G401.6 (cell line): ENCODE measurements at regions not wholly inside any gene's neighbourhood (a gene's known extent, or its start where the extent isn't known, plus 50 kb on each side); places are given as distances from the start of the nearest gene placed in this dataset.

Source experiments
- FAIRE-seq: peaks from 2 replicates; lab custom pipeline; 2012; peaks lifted over from hg19 to GRCh38; lab: Jason Lieb, UNC

DNA sequence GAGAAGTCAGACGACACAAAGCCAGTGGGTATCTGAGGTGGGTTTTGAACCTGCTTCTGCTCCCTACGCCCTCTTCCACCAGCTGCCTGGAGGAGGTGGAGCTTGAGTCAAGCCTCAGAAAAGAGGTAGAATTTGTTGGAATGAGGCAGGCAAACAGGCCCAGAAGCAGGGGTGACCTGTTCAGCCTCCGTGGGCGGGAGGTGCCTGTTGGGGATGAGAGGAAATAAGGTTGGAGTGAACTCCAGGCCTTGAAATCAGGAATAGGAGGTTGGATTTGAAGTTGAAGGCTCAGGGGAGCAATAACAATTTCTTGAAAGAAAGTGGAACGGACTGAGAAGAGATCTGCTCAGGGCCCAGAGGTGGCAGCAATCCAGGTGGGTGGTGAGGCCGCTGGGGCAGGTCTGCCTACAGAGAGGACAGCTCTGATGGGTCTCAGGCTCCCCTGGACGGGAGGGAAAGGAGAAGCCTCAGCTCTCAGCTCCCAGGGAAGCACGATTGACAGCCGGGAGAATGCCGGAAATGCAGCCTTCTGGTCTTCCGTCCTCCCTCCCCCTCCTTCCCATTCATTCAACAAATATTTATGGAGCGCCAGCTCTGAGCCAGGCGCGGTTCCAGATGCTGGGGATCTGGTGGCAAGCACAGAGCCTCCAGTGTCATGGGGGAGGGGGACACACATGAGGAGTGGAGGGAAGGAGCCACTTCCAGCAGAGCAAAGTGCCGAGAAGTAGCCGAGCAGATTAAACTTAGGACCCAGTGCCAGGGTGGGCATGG is 61.9 kb upstream of the CIBAR2 start:
- no peak for FAIRE-seq

DNA sequence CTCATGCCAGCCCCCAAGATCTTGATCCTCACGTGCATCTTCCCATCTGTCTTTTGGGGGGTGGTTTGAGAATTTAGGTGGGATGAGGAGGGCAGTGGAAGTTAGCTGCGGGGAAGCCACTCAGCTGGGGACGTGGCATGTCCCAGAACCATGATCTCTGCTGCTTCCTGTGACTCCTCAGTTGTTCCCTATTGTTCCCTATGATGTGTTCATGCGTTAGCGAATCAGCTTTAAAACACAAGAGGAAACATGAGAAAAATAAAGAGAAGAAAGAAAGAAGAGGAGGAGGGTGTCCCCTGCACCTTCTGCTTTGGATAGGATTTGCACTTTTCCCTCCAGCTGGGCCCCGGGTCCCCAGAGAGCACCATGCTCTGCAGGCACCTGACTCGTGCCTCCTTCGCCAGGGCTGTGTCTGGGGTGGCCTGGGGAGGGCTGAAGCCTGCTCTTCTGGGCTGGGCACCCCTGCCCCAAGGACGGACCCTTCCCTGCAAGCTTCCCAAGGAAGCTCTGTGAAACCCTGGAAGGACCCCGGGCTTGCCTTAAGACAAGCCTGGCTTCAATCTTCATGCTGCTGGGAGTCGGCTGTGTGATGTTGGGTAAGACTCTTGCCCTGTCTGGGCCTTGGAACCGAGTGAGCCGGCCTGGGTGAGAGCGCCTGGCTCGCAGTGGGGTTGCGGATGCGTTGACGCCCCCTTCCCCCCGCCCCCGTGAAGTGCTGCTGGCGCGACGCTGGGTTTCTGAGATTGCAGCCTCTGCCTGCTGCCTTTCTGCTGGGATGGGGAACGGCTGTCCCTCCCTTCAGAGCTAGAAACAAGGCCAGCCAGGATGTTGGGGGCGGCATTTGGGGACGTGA is 62.8 kb upstream of the CIBAR2 start:
- FAIRE-seq: no peak

DNA sequence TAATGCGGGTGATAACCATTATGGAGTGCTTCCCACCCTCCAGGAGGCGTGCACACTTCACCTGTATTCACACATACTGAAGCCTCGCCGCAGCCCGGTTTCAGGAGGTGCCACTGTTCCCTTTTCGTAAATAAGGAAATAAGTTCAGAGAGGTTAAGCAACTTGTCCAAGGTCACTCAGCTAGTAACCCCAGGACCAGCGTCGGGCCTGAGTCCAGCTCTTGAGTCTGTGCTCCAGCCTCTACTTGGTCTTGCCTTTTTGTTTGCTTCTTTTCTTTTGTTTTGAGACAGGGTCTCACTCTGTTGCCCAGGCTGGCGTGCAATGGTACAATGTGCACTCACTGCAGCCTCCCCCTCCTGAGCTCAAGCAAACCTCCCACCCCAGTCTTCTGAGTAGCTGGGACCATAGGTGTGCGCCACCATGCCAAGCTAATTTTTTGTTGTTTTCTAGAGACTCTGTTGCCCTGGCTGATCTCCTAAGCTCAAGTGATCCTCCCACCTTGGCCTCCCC is 63.5 kb upstream of the CIBAR2 start:
- no peak for FAIRE-seq

DNA sequence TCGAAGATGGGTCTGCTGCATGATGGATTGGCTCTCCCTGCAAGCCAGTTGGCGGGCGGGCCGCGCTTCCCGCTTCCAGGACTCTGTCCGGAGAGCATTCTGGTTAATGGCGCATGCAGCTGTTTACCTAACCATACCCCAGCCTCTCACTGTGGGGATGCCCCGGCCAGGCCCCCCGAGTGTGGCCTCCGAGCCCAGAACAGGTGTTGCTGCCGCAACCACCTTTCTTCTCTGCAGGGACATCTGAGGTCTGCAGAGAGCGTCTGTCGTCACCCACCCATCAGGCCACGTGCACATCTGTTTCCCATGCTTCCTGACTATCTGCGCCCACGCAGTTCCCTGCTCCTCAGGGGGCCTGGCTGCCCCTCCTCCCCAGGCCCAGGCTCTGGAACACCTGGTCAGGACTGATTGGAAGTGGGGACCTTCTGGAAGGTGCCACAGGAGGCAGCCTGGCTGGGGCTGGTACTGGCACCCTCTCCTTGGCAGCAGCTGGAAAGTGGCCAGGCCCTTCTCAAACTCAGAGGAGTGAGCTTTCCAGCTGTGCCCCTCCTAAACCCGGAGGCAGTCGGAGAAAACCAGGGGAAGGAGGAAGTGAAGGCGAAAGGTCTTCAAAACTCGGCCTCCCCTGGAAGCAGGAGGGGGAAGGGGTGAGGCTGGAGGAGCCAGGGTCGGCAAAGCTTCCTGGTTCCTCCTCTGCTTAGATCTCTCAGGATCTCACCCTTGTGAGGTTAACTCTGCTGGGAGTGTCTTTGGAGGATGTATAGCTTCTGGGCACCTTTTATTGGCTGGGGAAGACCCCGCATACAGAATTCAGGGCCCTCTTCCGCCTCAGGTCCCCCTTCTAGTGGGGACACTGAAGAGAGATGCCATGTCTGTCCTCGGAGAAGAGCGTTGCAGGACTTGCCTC is 64.5 kb upstream of the CIBAR2 start:
- no peak for FAIRE-seq

DNA sequence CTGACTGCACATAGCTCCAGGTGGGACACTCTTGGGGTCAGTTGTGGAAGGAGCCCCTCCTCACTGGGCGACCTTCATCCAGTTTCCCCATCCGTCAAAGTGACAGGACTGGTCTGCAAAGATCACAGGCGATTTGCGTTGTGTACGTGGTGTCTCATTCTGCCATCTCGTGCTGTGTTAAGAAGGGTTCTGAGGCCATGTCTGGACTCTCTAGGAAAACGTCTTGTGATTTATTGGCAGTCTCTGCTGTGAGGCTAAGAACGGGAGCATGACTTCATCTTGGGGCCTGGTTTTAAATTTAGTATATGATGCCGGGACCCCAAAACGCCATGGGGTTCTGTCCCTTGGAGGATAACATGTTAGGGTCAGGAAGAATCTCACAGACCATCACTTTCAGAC is 65.2 kb upstream of the CIBAR2 start:
- no peak for FAIRE-seq

DNA sequence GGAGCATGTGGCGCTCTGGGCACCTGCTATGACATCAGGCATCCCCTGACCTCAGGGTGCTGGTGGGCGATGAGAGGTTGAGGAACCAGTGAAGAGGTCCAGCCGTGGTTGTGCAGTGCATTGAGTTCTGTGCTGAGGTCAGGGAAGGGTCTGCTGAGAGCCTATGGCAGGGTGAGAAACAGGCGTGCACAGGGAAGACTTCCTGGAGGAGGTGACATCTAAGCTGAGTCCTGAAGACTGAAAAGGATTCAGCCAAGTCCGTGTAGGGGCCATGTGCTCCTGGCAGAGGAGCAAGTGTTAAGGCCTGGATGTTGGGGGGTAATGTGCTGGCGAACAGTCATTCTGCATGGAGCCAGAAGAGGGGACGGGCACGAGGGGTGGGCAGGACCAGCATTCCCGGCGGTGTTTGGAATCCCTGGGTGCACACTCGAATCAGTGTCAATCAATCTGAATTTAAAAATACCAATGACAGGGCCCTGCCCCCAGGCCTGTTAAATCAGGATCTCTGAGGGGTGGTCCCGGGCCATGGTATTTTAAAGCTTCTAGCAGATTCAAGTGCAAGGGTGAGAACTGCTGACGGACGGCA is 65.8 kb upstream of the CIBAR2 start:
- no peak for FAIRE-seq

DNA sequence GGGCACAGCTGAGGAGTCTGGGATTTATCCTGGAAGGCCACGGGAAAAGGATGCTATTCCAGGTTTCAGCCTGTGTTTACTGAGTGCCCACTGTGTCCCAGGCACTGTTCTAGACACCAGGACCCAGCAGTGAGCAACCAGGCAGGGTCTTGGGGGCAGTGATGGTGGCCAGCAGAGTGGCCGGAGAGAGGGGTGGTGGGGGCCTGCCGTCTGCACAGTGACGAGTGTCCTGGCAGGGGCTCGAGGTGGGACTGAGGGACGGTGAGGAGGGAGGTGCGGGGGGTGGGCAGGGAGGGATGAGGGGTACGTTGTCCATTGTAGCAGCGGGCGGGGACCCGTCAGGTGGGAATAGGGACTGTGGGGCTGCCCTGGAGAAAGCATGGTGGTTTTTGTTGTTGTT is 66.3 kb upstream of the CIBAR2 start:
- FAIRE-seq: no peak

DNA sequence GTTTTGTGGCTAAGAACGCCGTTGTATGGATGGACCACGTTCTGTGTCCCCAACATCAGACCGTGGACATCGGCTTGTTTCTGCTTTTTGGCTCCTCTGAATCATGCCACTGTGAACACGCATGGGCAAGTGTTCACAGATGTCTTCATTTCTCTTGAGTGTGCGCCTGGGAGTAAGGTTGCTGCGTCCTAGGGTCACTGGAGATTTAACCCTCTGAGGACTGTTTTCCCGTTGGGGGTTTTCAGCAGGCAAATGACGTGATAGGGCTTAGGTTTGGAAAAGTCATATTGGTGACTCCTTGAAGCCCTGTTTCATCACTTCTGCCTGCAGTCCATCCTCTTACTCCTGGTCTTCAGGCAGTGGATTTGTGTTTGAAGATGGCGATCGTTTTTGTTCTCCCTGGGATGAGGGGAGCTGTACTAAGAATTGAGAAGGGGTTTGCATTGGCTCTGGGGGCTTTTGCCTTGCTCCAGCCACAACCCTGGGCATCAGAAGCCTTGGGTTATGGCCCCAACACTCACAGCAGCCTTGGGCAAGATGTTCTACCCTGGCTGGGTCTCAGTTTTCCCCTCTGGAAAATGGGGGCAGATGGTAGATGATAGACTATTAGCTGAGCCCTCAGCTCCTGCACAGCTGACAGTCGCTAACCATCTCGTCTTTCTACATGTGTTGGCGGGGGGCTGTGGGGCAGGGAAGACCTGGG is 67.2 kb upstream of the CIBAR2 start:
- FAIRE-seq: no peak

DNA sequence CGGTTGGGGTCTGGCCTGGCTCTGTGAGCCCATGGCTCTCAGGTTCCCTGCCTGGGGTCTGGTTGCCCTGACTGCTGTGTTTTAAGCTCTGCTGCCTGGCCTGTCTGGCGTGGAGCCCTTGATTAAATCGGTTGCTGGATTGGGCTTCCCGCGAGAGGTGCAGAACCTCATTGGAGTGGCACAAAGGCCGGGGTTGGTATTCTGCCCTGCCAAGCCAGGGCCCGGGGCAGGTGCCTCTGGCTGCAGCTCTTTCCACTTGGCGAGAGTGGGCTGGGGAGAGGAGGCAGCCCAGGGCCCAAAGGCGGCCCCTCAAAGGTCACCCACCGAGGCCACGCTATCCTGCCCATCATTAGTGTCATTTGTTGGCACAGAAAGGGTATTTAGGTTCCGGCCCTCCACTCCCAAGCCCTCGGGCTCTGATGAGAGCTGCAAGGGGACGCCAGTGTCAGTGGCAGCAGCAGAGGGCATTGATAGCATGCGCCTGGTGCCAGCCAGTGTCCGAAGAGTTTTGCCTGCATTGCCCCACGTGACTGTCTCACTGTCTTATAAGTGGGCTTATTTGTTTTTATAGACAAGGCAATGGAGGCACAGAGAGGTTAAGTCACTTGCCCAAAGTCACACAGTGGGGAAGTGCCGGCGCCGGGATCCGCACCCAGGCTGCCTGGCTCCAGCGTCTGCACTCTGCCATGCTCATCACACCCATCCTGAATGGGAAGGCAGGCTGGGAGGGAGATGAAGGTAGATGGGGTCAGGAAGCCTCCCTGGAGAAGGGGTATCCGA is 68.0 kb upstream of the CIBAR2 start:
- no peak for FAIRE-seq

DNA sequence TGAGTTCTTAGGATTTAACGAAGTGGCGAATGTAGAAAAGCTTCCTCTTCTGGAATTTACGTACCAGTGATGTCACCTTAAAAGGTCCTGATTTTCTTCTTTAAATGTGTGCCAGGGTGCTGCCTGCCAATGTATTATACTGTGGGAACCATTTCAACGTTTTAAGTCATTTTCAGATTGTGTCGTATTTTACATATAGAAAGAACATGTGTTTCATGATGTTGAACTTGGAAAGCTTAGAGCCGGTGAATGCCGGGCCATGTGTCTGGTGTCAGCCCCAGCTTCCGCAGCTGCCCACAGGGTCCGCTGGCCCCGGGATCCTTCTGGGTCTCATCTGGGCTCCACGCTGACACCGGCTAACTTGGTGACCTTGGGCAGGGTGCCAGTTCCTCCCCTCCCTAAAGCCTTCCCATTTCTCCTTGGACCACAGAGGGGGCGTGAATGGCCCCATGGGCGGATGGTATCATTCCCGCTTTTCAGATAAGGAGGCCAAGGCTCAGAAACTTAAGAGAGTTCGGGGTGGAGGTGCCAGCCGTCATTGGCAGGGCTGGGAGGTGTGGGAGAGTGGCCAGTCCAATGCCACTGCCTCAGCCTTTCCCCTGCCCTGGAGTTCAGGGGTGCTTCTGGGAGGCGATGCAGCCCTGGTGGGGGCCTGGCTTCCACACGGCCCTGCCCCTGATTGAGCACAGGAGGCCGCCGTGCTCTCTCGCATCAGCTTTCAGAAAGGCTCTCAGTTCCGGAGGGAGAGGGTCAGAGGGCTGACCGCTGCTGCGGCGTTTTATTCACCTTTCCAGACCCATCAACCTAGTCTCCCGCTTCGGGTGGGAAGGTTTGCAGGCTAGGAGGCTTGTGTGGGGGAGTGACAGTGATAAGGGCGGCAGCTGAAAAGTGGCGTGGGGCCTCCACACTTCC is 68.8 kb upstream of the CIBAR2 start:
- FAIRE-seq: no peak

DNA sequence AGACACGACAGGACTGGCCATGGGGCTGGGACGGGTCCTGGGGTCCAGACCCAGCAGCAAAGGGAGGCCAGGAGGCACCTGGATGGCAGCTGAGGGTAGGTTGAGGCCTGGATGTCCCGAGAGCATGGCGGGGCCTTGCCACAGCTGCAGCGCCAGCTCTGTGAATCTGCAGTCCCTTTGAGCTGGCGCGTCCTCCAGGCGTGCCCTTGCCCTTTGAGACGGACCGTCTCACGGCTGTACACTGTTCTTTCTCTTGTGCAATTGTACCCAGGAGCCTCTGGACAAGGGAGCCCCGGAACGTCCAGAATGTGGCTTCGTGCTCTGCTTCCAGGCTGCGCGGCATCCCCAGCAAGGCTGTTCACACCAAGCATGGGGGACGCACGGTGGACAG is 69.5 kb upstream of the CIBAR2 start:
- FAIRE-seq: no peak

DNA sequence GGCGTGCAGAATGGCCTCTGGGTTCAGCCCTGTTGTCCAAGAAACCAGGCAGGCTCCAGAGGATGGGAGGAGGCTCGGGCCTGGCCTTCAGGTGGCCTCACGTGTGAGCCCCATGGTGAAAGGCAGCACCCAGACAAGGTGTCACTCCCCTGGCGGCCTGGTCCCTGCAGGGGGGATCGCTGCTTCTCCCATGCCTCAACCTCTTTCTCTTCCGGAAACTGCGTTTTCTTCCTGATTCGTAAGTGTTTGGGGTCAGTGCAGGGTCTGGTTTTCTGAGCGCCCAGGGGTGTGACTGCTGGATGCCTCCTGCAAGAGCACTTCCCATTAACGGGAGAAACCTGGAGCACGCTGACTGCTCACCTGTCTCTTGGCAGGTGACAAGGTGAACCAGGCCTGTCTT is 70.0 kb upstream of the CIBAR2 start:
- no peak for FAIRE-seq

DNA sequence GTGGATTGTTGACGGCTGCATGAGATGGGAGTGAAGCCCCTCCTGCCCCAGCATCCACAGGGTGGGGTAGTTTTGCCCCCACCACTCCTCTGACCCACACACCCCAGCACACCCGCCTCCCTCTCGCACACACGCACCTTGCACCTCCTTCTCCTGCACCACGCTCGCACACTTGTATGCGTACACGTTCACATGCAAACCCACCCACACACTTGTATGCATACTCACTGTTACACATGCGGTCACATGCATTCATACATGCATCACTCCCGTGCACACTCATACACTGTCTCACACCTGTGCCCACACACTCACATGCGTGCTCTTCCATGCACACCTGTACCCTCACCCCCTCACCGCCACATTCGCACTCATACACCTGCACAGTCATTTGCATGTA is 70.5 kb upstream of the CIBAR2 start:
- no peak for FAIRE-seq

DNA sequence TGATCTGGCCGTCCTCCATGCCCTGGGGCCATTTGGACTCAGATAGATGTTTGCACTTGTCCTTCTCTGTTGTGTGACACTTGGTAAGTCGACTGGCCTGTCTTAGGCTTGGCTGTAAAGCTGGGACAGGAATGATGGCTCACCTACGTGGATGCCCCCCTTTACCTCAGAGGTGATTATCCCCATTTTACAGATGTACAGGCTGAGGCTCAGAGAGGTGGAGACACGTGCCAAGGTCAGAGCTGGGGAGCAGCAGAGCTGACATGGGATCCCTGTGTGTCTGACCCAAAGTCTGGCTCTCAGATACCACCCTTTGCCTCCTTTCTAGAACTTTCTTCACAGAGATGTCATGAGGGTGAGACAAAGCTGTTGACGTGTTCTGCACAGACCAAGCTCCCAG is 71.3 kb upstream of the CIBAR2 start:
- no peak for FAIRE-seq

DNA sequence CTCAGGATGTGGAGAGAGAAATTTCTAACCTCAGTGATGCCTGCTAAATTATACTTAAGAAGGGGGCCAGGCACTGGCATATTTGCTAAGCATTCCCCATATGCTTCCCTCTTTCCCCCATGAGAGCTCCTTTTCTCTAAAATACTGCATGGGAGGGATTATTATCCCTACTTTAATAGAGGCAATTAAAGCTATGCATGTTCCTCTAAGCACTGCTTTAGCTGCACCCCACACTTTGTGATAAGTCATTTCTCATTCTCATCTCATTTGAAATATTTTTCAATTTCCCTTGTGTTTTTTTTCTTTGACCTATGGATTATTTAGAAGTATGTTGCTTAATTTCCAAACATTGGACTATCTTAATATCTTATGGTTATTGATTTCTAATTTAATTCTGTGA is 72.1 kb upstream of the CIBAR2 start:
- no peak for FAIRE-seq

DNA sequence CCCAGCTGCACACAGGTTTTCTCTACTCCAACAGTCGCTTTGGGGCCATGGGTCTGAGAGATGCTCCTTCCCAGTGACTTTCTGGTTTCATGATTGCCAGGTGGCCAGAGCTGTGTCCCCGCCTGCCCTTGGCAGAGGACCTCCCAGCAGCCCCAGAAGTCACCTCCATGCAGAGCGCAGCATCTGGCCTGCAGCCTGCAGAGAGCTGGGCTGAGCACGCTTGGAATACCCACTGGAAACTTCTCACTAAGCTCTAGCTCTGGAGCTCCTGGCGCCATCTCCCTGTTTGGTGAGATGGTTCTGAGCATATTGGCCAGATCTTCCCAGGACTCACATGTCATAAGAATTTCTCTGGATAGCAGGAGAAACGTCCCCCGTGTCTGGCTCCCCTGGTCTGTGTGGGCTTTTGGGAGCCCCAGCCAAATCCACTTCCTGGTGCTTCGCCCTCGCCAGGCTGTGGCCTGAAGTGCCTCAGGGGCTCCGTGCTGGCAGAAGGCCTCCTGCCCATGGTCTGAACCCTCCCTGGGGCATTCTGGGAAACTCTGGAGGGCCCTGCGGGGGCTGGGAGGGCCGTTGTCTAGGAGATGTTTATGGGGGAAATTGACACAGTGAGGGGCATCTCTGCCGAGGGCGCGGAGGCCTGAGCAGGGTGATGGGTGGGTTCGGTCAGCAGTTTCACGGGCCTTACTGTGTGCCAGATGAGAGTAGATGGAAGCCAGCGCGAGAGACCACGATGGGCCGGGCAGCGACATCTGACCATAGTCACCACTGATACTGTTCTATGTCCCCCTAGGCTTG is 73.2 kb upstream of the CIBAR2 start:
- FAIRE-seq: no peak

DNA sequence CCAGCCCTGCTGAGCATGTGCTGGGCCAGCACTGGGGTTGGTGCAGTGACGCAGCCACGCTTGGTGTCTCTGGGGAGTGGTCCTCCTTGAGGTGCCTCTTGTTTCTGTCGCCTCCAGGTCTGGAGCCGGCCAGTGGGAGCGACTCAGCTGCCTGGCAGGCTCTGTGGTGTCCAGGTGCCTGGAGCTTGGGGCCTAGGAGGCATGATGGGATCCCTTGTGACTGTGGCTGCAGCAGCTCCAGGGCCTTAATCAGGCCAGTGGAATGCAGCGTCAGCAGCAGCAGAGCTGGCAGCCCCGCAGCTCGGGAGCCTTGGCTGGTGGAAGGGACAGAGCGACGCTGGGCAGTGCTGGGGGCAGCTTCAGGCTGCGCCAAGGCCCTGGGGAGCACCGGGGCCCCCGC is 74.7 kb upstream of the CIBAR2 start:
- no peak for FAIRE-seq

DNA sequence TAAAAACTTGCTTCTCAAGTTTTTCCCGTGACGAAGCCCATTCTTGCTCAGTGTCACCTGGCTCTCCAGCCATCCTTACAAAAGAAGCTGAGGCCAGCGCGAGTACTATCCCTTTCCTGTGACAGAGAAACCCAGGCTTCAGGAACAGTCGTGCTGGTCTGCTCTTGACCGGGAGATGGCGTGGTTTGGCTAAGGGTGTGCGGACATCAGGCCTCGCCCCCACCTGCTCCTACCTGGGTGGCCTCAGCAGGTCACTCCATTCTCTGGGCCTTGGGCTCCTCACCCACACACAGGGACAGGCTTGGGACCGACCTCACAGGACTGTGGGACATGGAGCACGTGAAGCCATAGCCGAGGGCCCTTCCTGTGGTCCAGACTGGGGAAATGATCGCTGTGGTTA is 75.2 kb upstream of the CIBAR2 start:
- FAIRE-seq: no peak

DNA sequence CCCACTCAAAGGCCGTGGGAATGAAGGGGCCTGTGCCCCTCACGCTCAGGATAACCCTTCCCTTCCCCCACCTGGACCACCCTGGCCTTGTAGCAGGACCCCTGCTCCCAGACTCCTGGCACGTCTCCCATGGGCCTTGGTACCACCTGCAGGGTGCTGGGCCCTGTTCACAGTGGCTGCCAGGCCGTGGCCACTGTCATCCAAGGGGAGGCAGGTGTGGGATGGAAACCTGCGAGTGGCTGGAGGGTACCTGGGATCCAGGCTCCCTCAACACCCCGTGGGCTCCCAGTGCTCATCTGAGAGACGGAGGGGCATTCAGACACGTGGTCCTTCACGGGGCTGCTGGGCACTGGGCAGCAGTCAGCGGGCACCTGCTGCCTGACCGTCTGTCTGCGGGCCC is 75.6 kb upstream of the CIBAR2 start:
- no peak for FAIRE-seq
